ENCODE measurements at regions not wholly inside any gene's neighbourhood (a gene's known extent, or its start where the extent isn't known, plus 50 kb on each side); places are given as distances from the start of the nearest gene placed in this dataset.
A peak's percentile ranks its signal among the peaks of the same experiment; 100 is the strongest.
"Not testable (repeated sequence)": the region's sequence is repeated elsewhere in the genome, so short reads cannot be mapped to it uniquely, and the experiment has no call there.

DNA sequence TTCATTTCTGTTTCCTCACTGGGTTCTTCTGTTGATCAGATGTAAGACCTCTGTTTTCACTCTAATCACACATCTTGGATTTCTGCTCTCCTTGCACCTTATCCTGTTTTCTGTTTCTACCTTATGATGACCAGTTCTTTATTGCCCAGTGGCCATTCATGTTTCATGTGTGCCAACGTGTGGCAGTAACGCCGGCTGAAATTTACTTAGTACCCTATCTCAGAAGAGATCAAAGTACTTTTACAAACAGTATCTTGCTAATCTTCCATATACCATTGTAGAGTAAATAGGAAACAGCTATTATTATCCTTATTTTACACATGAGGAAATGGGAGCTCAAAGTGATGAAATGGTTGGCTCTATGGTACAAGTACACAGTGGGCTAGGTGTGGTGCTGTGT is 74.0 kb downstream of the GATA3 start:
- no peak for DNase-seq

DNA sequence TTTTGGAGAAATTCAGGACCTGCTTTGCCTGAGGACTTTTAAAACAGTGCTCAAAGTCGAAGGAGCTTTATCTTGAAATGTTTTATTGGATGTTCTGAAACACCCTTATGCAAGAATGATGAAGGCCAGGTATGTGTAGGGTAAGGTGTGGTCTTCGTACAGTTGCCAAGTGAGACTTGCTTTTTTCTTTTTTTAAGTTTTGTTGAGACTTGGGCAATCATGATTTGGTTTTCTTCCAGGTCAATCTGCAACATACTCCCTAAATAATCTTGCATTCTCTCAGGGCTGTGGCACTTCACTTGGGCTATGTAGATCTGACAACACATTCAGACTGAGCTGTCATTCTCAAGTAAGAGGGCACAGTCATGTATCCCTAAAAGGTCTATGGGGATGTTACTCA is 75.0 kb downstream of the GATA3 start:
- DNase-seq = no peak

DNA sequence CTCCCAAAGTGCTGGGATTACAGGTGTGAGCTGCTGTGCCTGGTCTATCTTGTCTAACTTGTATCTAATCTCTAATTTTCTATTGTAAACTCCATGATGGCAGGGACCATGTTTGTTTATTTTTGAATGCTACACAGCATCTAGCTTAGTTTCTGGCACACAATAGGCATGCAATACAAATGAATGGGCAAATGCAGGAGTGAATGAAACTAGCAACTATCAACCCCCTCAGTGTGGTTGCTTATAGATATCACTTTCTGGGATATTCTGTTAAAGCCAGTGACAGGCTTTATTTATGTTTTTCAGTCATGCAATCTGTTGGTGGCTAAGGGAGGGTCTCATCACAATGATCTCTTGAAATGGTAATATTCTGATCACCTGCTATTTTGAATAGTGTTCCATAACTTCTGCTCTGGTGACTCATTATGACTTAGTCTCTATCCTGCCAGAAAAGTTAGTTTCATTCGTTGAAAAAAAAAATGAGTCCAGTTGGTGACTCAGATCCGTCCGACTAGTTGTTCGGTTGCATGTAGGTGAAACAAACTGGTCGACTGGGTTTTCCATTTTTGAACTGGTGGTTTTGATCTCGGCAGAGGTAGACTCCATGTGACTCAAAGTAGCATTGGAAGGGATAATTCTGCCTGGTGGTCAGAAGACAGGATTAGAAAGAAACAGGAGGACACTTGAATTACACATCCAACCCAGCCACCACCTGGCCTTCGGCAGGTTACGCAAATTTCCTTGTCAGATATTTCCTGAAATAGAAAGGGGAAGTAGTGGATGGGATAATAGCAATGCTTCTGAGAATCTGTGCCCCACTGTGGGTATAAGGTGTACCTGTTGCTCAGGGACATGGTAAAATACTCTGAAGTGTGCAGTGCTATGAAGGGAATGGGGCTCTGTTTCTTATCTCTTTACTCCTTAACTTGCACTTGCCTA is 76.8 kb downstream of the GATA3 start:
- DNase-seq = peak; percentile 31 to 45

DNA sequence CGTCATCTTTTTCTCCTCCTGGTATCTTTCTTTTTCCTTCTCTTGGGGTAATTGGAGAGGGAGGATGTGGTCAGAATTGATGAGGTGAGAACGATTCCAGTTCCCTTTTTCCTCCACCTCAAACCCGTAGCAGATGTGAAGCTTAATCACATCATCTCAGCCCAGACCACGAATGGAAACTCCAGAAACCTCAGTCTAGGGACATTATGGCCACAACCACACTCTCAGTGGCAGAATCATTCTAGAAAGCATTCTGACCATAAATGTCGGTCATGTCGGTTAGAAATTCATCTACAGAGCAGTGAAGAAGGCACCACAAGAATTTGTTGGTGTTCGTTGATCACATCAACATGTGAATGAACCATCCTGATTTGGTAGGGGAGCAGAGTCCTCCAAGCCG is 78.7 kb downstream of the GATA3 start:
- peak; percentile 34 to 55 for DNase-seq

DNA sequence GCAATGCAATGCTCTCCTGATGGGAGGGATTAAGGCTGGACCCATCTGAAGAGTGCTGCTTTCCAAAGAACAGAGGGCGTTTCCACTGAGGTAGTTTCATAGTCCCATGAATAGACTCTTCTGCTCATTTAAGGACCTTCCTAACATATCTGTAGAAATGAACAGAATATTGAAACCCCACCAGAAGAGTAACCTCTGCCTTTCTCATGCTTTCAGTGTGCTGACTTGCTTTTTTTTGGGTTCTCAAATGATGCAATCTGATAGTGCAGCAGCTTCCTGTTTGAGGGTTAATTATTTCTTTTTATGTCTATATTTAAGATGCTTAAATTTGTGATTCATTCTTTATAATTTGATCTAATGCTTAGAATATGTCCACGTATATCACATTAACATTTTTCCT is 82.2 kb downstream of the GATA3 start:
- no peak for DNase-seq

DNA sequence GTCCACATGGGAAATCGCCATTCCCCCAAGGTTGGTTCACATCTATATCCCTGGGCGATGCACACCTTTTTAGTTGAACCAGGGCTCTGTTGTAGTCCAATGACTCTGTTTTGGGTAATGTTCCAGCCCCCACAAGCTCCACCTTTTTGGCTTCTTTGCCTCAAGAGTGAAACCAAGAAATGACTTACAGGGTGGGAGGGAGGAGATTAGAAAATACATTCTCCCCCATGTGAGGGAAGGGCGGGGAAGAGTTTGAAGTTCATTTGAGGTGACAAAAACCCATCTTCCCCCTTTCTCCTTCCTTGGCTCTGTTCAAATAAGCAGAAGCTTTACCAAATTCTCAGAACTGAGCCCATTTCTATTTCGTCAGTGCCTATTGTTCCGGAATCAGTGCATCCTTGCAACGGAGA is 82.8 kb downstream of the GATA3 start:
- DNase-seq = peak; percentile 44 to 45

DNA sequence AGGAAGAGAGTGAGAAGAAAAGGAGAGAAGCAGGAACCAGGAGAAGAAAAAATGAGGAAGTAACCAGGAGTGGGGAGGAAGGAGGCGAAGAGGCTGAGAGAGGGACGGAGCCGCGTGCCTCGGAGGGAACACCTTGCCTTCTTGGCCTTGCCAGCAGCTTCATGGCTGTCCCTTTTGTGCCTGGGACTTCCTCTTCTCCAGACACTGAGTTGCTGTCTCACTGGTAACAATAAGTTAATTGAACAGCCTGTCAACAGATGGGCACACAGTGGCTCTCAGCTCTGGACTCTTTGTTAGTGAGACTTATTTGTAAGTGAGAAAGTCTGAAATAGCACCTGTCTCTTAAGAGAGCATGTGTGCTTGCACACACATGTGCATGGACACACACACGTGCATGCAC is 83.2 kb downstream of the GATA3 start:
- DNase-seq = peak in 1 of 2 donors; percentile 31

DNA sequence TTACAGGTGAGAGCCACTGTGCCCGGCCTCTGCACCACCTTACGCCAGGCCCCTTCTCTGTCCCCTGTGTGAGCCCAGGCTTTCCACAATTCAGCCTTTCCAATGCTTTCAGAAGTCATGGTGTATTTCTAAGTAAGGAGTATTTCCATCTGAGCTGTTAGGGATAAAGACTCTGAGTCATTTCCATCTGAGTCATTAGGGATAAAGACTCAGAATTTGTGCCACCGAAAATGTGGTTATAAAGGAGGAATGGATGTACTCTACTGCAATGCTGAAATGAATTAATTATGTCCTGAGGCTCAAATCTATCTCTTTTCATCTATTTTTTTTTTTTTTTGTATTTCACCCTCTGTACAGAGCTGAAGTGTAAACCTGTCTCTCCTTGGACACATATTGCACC is 84.0 kb downstream of the GATA3 start:
- DNase-seq = no peak

DNA sequence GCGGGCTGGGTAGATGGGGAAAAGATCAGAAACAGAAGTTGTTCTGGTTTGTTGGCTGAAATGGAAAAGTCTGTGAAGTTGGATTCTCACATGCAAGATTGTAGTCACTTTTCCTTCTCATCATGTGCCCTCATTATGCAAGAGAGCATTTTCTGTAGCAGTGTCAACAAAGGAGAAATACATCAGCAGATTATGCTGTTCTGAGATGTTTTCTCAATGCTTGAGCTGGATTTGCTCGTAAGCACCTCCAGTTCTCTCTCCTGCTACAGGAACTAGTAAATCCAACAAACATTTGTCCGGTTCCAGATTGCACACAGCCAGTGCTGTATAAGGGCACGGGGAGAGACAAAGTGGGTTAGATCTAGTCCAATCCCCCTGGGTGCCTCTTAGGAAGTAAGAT is 90.0 kb downstream of the GATA3 start:
- no peak for DNase-seq

DNA sequence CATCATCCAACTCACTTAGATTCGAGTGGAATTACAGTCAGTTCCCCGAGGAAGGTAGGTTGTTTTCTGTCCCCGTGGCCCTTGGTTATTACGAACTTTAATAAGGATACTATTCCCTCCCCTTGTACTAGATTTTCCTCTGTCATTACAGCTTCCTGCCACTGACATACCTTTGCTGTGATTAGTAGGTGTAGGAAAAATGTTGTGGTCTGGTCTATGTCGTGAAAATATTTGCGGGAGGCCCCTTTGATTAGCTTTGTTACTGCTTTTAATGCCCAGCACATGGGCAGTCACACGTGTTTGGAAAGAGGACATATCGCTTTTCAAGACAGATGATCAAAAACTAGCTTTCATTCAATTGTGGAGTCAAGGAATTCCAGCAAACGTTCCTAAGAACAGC is 92.2 kb downstream of the GATA3 start:
- no peak for DNase-seq

DNA sequence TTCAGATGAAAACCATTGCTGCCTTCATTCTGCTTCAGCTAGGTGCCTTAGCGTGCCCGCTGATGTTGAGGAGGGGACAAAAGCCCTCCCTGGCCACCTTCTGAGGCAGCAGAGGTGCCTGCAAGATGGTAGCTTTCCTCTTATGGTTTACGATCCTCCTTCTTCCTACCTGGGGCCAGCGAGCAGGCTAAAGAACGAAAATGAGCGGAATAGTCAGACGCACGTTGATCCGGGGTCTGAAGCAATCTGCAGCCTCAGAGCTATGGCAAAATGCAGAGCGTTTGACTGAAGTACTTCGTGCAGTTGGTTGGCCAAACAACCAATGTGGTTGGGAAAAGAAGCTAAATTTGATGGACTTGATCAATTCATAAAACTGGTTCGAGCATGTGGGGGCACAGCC is 95.5 kb downstream of the GATA3 start:
- DNase-seq = no peak

DNA sequence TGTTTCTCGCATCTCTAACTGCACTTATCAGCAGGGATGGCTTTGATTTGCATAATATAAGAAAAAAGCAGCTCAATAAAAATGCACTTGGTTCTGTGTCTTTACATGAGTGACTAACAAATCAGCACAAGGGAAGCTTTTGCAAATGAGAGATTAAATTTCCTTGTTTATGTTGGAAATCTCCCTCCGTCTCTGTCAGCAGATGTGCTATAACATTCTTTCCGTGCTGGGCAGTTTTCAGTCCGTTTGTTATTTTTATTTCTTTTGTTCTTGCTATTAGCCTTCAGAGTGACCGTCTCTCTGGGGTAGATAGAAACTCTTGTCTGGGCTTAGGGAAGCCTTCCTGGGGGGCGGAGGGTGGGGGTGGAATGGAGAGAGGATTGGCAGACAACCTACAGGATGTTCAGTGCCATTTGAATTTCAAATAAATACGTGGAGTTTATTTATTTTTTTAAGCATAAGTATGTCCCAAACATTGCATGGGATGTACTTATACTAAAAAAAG is 96.0 kb downstream of the GATA3 start:
- DNase-seq = no peak

DNA sequence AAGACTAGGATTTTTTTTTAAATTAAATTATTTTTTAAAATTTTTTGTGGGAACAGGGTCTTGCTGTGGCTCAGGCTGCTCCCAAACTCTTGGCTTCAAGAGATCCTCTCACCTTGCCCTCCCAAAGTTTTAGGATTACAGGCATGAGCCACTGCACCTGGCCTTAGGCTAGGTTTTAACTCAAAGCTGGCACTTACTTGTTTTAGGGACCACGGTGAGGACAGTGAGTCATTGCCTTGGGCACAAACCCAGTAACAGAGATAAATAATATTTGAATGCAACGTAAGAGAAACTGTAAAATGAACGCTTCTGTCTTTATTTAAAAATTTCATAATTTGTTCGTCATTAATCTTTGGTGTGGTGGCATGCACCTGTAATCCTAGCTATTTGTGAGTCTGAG is 96.6 kb downstream of the GATA3 start:
- no peak for DNase-seq

DNA sequence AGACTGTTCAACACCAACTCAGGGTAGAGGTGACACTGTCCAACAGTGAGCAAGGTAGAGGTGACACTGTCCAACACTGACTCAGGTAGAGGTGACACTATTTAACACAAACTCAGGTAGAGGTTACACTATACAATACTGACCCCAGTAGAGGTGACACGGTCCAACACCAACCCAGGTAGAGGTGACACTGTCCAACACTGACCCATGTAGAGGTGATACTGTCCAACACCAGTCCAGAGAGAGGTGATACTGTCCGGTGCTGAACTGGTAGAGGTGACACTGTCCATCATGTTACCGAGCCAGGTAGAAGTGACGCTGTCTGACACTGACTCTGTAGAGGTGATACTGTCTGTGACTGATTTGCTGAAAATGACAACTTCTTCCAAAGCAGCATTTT is 102.4 kb downstream of the GATA3 start:
- DNase-seq = no peak

DNA sequence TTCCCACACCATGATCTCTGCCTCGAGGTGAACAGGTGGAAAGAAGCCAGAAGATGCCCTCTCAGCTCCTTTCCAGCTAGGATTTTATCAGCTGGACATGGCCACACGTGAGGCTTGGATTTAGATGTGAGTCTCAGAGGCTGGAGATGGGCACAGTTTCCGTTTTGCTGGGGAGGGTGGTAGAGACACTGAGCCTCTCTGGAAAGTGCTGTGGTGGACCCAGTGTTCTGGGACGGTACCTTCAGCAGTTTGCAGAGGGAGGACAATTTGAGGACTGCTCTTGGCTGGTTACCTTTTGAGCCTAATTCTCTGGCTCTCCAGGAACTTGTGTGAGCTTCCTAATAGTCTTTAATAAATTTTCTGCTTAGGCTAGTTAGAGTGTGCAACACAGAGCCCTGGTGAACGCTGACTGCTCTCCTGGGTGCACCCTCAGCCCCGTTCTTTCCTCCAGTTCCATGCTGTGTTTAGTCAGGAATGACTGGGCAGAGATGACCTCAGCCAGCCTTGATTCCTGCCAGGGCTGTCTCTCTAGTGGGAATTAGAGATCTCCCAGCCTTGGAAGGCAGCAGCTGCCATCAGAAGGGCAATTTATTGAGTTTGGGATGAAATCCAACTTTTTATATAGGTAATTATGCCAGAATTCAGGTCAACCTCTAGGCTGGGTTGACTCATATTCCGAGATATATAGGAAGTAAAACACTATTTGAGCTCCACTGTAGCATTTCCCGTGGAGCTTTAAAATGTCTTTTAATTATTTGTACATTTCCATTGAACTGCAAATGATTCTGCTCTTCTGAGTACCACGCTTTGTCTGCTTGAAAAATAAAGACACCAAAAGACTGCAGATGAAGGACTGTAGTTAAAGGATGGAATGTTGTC is 103.9 kb downstream of the GATA3 start:
- DNase-seq = no peak

DNA sequence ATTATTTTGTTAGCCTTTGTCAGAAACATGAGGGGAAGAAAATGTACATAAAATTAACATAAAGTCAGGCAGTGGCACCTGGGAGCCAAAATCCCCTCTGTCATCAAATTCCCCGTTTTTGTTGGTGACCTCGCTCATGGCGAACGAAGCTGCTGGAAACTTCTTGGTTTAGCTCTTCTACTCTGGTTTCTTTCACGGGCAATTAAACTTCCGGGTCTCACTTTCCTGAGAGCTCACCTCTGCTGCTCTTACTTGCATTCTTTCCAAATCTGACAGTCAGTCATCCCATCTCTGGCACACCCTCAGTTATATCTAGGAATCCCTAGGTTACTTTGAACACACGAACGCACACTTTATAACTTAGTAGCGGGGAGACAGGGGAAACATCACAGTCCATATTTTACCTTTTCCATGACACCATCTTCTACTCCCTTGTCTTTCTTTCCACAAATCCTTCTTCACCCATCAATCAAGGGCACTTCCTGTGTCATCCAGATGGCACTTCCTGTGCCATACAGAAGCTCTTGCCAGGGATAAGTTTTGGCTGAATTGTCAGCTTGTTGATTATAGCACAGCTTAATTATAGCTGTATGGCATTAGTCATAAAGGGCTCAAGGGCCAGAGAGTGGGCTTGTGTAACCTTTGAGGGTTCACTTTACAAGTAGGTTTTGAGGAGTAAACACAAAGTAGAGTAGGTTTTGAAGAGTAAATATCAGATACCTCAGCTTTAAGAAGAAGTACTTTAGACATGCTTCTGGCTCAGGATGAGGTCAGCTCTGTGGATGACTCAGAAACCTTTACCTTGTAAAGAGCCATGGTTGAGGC is 105.1 kb downstream of the GATA3 start:
- DNase-seq = no peak

DNA sequence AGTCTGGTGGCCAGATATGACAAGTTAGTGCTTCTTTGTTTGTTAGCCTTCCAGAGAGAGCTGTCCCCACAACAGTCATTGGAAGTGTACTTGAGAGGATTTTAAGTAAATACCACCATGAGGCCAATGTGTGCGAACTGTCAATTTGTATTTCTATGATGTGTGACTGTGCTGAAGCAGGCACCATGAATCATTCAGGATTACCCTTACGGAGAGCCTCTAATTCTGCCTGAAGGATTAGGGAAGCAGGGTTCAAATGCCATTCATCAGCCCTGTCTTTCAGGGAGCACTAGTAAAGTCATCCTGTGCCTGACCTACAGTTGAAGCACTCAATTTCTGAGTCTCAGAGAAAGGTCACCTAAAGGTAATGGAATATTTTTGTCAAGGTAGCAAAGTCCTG is 109.3 kb downstream of the GATA3 start:
- DNase-seq = no peak

DNA sequence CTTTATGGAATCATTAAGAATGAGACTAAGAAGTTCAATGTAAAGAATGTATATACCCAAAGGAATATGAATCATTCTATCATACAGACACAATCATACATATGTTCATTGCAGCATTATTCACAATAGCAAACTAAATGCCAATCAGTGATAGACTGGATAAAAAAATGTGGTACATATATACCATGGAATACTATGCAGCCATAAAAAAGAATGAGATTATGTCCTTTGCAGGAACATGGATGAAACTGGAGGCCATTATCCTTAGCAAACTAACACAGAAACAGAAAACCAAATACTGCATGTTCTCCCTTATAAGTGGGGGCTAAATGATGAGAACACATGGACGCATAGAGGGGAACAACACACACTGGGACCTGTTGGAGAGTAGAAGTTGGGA is 110.2 kb downstream of the GATA3 start:
- not testable (repeated sequence) for DNase-seq

DNA sequence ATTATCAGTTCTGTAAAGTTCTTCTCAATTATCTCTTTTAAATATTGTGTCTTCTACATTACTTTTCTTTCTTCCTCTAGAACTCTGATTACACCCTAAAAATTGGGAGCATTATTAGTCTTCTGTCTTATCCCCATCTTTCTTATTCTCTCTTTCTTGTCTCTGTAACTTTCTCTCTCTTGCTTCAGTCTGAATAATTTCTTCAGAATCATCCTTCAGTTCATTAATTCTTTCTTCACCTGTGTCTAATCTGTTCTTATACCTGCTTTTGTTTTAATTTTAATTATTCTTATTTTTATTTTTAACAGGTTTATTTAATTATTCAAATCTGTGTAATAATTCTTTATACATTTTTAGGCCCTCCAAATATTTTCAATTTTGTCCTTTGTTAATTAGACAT is 114.3 kb downstream of the GATA3 start:
- DNase-seq = no peak

DNA sequence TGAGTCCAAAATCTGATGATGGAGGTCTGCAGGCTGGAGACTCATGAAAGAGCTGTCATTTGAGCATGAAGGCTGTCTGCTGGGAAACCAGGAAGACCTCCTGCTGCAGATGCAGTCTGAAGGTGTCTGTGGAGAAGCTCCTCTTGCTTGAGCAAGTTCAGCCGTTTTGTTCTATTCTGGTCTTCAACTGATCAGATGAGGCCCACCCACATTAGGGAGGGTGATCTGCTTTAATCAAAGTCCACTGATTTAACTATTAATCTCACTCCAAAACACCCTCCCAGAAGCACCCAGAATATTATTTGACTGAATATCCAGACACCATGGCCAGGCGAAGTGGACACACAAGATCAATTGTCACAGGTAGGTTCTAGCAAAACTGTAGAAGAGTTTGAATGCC is 116.5 kb downstream of the GATA3 start:
- DNase-seq = no peak

DNA sequence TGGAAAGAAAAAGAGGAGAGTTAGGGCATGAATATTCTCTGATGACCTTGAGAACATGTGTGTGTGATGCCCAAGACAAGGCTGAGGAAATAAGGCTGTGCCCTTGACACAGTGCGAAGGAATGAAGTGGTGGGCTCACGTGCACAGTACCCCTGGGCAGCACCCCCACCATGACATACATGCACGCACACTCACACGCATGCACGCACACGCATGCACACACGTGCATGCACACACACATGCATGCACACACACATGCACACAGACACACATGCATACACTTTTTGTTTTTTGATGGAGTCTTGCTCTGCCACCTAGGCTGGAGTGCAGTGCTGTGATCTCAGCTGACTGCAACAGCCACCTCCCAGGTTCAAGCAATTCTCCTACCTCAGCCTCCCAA is 118.1 kb downstream of the GATA3 start:
- no peak for DNase-seq

DNA sequence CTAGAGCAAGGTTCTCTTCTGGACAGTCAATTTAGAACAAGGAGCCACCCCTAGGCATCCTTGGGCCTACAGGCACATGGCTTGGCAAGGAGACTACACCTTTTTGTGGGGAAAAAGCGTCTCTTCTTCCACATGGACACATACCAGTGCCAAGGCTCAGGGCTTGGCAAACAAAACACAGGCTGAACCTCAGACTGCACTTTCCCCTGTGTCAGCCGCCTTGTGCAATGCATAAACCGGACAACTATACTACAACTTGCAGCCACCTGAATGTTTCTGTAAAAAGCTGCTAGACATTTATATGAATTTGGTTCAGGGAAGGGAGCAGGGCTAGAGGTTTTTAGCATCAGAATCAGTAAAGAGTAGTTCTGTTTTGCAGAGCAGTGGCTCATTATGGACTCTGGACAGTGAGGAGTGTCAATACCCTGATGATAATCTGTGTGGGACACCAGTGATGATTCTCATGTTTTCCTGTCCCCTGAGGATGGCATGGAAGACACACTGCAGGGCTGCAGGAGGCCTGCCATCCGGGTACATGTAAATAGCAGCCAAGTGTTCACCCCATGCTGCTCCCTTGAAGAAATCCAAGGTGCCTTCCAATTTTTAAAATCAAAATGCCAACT is 118.9 kb downstream of the GATA3 start:
- DNase-seq = no peak

Measured in stimulated activated CD4-positive, alpha-beta T cell treated with anti-CD3 and anti-CD28 coated beads, Interleukin-2, amount 100 ng/mL, for 24 hours (primary cell).